H1 (cell line): ENCODE measurements at regions not wholly inside any gene's neighbourhood (a gene's known extent, or its start where the extent isn't known, plus 50 kb on each side); places are given as distances from the start of the nearest gene placed in this dataset.

Source experiments
- CTCF ChIA-PET: fragments of 300-600 bp; sonication (Branson Sonifier 250); formaldehyde crosslinking; loops from one replicate; lab custom pipeline; 2021; ENCODE audit not compliant: partially characterized antibody; lab: Charles Lee
- POLR2A ChIA-PET: fragments of 300-600 bp; sonication (Branson Sonifier 250); formaldehyde crosslinking; loops from one replicate; lab custom pipeline; 2021; ENCODE audit warnings: inconsistent platforms; ENCODE audit not compliant: partially characterized antibody; lab: Charles Lee
- DNase-seq, 2 experiments: peaks; one replicate each; pipeline versions ENCODE4 v3.0.0 to v3.0.0-alpha.2; 2010 to 2022; ENCODE audit warnings: low spot score in 2 of 2, low read depth in 1 of 2, mixed read lengths in 1 of 2
- FAIRE-seq: peaks from 2 replicates; lab custom pipeline; 2011; peaks lifted over from hg19 to GRCh38; lab: Jason Lieb, UNC
- H2AFZ ChIP-seq: 2 replicates; pipeline ENCODE4 v1.8.1; 2012; ENCODE audit warnings: low read length, inconsistent platforms
- H2AK5ac ChIP-seq: 2 replicates; pipeline ENCODE4 v1.6.1; 2013; ENCODE audit warnings: low read depth, low read length
- H2BK120ac ChIP-seq: replicated peaks from 2 replicates; pipeline ENCODE3; 2013; ENCODE audit warnings: low read depth, low read length, inconsistent platforms
- H2BK12ac ChIP-seq: 2 replicates; pipeline ENCODE4 v1.6.1; 2013; ENCODE audit warnings: low read depth, low read length
- H2BK15ac ChIP-seq: 2 replicates; pipeline ENCODE4 v1.6.1; 2013; ENCODE audit warnings: low read length
- H2BK20ac ChIP-seq: 2 replicates; pipeline ENCODE4 v1.6.1; 2013; ENCODE audit warnings: low read length
- H2BK5ac ChIP-seq: 2 replicates; pipeline ENCODE4 v1.6.1; 2013; ENCODE audit warnings: low read depth, low read length
- H3K14ac ChIP-seq: 2 replicates; pipeline ENCODE4 v1.6.1; 2013; ENCODE audit warnings: inconsistent platforms; ENCODE audit not compliant: insufficient read length
- H3K18ac ChIP-seq: 2 replicates; pipeline ENCODE4 v1.6.1; 2013; ENCODE audit warnings: low read length; ENCODE audit errors: extremely low read depth
- H3K23ac ChIP-seq: 2 replicates; pipeline ENCODE4 v1.6.1; 2013; ENCODE audit warnings: inconsistent platforms; ENCODE audit not compliant: insufficient read length
- H3K23me2 ChIP-seq: 2 replicates; pipeline ENCODE4 v1.6.1; 2013; ENCODE audit warnings: low read depth, low read length
- H3K27ac ChIP-seq: 2 replicates; pipeline ENCODE4 v1.6.1; 2011; ENCODE audit warnings: low read depth, low read length, inconsistent platforms
- H3K27me3 ChIP-seq, 4 experiments: replicated peaks in 1 of 4; 1 replicate in 1 of 4; 2 replicates in 3 of 4; pipeline versions ENCODE4 v1.6.1 to v1.8.1; 2011 to 2013; ENCODE audit warnings: low read length in 3 of 4, mild to moderate bottlenecking in 3 of 4, inconsistent platforms in 2 of 4, mixed read lengths in 2 of 4, moderate library complexity in 1 of 4; ENCODE audit not compliant: control insufficient read depth in 3 of 4, insufficient read depth in 3 of 4; ENCODE audit errors: extremely low read depth in 1 of 4
- H3K36me3 ChIP-seq, 4 experiments: 2 replicates each; pipeline versions ENCODE4 v1.6.1 to v1.8.1; 2011 to 2013; ENCODE audit warnings: mild to moderate bottlenecking in 4 of 4, low read length in 3 of 4, moderate library complexity in 2 of 4, control low read depth in 1 of 4, inconsistent platforms in 1 of 4; ENCODE audit not compliant: insufficient read depth in 4 of 4, control insufficient read depth in 2 of 4
- H3K4ac ChIP-seq: replicated peaks from 2 replicates; pipeline ENCODE3; 2013; ENCODE audit warnings: low read length, low read depth, mixed read lengths, inconsistent platforms; ENCODE audit not compliant: insufficient read length
- H3K4me1 ChIP-seq, 4 experiments: replicated peaks in 1 of 4; 1 replicate in 1 of 4; 2 replicates in 3 of 4; pipeline versions ENCODE4 v1.6.1 to v1.8.1; 2011 to 2013; ENCODE audit warnings: low read length in 3 of 4, inconsistent platforms in 2 of 4, mixed read lengths in 1 of 4; ENCODE audit not compliant: insufficient read depth in 4 of 4, control insufficient read depth in 3 of 4
- H3K4me2 ChIP-seq, 2 experiments: 2 replicates each; pipeline versions ENCODE4 v1.6.1 to v1.8.1; 2011 to 2013; ENCODE audit warnings: low read depth in 2 of 2, low read length in 2 of 2, control low read depth in 1 of 2, inconsistent platforms in 1 of 2, mild to moderate bottlenecking in 1 of 2; ENCODE audit not compliant: insufficient read depth in 1 of 2
- H3K4me3 ChIP-seq, 4 experiments: fragments of 200-600, 300-600 bp in 1 of 4; sonication (generic), shearing (Covaris generic), sonication (Bioruptor Twin) in 1 of 4; 2 replicates each; pipeline versions ENCODE4 v1.5.1 to v1.8.1; 2011 to 2016; ENCODE audit warnings: low read length in 4 of 4, low read depth in 3 of 4, control low read depth in 2 of 4, inconsistent platforms in 2 of 4, mild to moderate bottlenecking in 2 of 4, mixed read lengths in 1 of 4, moderate library complexity in 1 of 4; ENCODE audit not compliant: insufficient read depth in 2 of 4; ENCODE audit errors: extremely low read depth in 1 of 4
- H3K56ac ChIP-seq: replicated peaks from 2 replicates; pipeline ENCODE3; 2013; ENCODE audit warnings: low read depth, mild to moderate bottlenecking, mixed read lengths, low read length, inconsistent platforms; ENCODE audit not compliant: insufficient read length
- H3K79me1 ChIP-seq: 2 replicates; pipeline ENCODE4 v1.6.1; 2013; ENCODE audit warnings: low read depth, low read length, control low read depth
- H3K79me2 ChIP-seq, 2 experiments: 2 replicates each; pipeline versions ENCODE4 v1.6.1 to v1.8.1; 2012 to 2013; ENCODE audit warnings: low read length in 2 of 2, mild to moderate bottlenecking in 2 of 2, inconsistent platforms in 1 of 2; ENCODE audit not compliant: insufficient read depth in 2 of 2, control insufficient read depth in 1 of 2
- H3K9ac ChIP-seq, 4 experiments: replicated peaks in 1 of 4; 1 replicate in 1 of 4; 2 replicates in 3 of 4; pipeline versions ENCODE4 v1.6.1 to v1.8.1; 2011 to 2013; ENCODE audit warnings: low read depth in 3 of 4, low read length in 3 of 4, control low read depth in 2 of 4, mild to moderate bottlenecking in 2 of 4, moderate library complexity in 2 of 4, inconsistent platforms in 1 of 4; ENCODE audit errors: extremely low read depth in 1 of 4
- H3K9me3 ChIP-seq, 2 experiments: 2 replicates each; pipeline versions ENCODE4 v1.6.1 to v1.8.1; 2012 to 2013; ENCODE audit warnings: mild to moderate bottlenecking in 2 of 2, moderate library complexity in 2 of 2, control low read depth in 1 of 2, inconsistent platforms in 1 of 2, low read depth in 1 of 2, low read length in 1 of 2, mixed read lengths in 1 of 2; ENCODE audit not compliant: insufficient read depth in 2 of 2
- H4K20me1 ChIP-seq, 2 experiments: replicated peaks in 1 of 2; 2 replicates each; pipeline versions ENCODE3 to v1.8.1; 2011 to 2013; ENCODE audit warnings: inconsistent platforms in 2 of 2, low read length in 2 of 2, mild to moderate bottlenecking in 1 of 2; ENCODE audit not compliant: insufficient read depth in 2 of 2, control insufficient read depth in 1 of 2
- H4K5ac ChIP-seq: 2 replicates; pipeline ENCODE4 v1.6.1; 2013; ENCODE audit warnings: low read length, low read depth, mixed read lengths, inconsistent platforms; ENCODE audit not compliant: insufficient read length
- H4K8ac ChIP-seq: 2 replicates; pipeline ENCODE4 v1.8.0; 2013; ENCODE audit warnings: mild to moderate bottlenecking, moderate library complexity, low read length, inconsistent platforms; ENCODE audit not compliant: insufficient read depth; ENCODE audit errors: extremely low read depth
- H4K91ac ChIP-seq: replicated peaks from 2 replicates; pipeline ENCODE3; 2013; ENCODE audit warnings: low read length, mixed read lengths, inconsistent platforms; ENCODE audit not compliant: insufficient read length
- BACH1 ChIP-seq: IDR thresholded peaks from 2 replicates; pipeline ENCODE4 v1.6.1; 2012; ENCODE audit warnings: low read length, improper control_type of control experiment
- CEBPB ChIP-seq: IDR thresholded peaks from 2 replicates; pipeline ENCODE4 v1.6.1; 2012; ENCODE audit warnings: low read depth, low read length
- JUN ChIP-seq: IDR thresholded peaks from 2 replicates; pipeline ENCODE4 v1.6.1; 2011; ENCODE audit warnings: low read depth, mild to moderate bottlenecking, improper control_type of control experiment, low read length
- TCF12 ChIP-seq: IDR thresholded peaks from 2 replicates; pipeline ENCODE4 v1.6.1; 2011; ENCODE audit warnings: low read depth, mild to moderate bottlenecking, low read length
- WGBS, 2 experiments: shearing (Covaris generic) in 1 of 2; methylation state at CpG; one replicate each; pipeline versions ENCODE4 v1.1.6 to v1.1.7; 2013 to 2015; ENCODE audit warnings: low lambda C conversion rate in 2 of 2, mixed read lengths in 2 of 2, inconsistent platforms in 1 of 2, low coverage in 1 of 2, missing lambda C conversion rate in 1 of 2; ENCODE audit not compliant: insufficient replicate concordance in 2 of 2, insufficient coverage in 1 of 2, insufficient read length in 1 of 2; ENCODE audit errors: extremely low coverage in 1 of 2, missing lambda C conversion rate in 1 of 2; 5-methylcytosine and 5-hydroxymethylcytosine counted together
- TF ChIP-seq, protein P1 (sequence below), 3 experiments: IDR thresholded peaks; 1 replicate in 2 of 3; 2 replicates in 1 of 3; pipeline versions ENCODE4 v1.5.1 to v1.6.1; 2011; ENCODE audit warnings: low read length in 3 of 3, mild to moderate bottlenecking in 3 of 3, inconsistent platforms in 2 of 3, low read depth in 1 of 3, moderate library complexity in 1 of 3; ENCODE audit not compliant: insufficient read depth in 1 of 3; ENCODE audit errors: control extremely low read depth in 1 of 3

DNA sequence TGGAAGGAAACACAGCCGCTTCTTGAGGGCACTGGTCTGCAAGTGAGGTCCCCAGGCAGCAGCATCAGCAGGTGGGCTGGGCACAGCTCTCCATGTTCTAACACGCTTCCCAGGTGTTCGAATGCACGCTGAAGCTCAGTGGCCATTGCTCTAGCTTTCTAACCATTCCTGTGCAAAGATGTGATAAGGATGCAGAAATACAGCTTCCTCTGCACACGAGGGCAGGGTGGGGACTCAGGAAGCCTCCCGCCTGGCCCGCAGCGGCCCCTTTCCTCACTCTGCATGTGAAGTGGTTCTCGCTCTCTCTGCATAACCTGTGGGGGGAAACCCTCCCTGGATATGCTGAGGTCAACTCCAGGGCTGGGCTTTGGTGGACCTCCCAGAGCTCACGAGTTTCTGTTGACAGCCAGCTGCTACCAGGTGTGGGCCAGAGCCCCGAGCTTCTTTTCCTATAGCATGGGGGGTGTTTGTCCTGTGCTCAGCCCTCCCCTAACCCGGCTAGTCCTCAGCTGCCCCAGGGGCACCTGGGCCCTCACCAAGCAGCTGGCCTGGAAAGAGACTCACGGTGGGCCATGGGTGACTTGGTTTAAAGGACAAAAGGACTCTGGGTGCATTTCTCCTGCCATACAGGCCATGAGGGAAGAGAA, 168.2 kb downstream of the TEX29 start:
- Histone ChIP-seq H3K4me2 (no peak overlapping the region), H4K91ac (no peak overlapping the region), H2AK5ac (no peak overlapping the region), H3K27ac (no peak overlapping the region), H2BK12ac (no peak overlapping the region), H3K79me2 (no peaks in the 10 kb centered on the region), H2BK120ac (no peak overlapping the region), H3K14ac (no peak overlapping the region), H3K27me3 (no peaks in the 10 kb centered on the region; a peak in 1 of 7 replicates), H3K23ac (no peak overlapping the region), H2BK20ac (no peak overlapping the region), H3K9ac (no peak overlapping the region), H4K20me1 (no peaks in the 10 kb centered on the region), H4K5ac (no peak overlapping the region), H3K9me3 (peaks cover 19 to 22% of the 10 kb centered on the region in 2 experiments), H3K4me1 (0 out of 7 replicates have a peak, but pooled peaks cover 0 to 6% (median 0%) of the 10 kb centered on the region in 4 experiments), H4K8ac (no peak overlapping the region), H2AFZ (no peak overlapping the region), H3K4ac (no peak overlapping the region), H3K4me3 (no peak overlapping the region), H3K79me1 (no peaks in the 10 kb centered on the region; the same call in 1 of the 2 replicates), H2BK5ac (no peak overlapping the region), H2BK15ac (no peak overlapping the region), H3K56ac (no peak overlapping the region), H3K36me3 (no peaks in the 10 kb centered on the region), H3K23me2 (no peaks in the 10 kb centered on the region; the same call in 1 of the 2 replicates), H3K18ac (no peak overlapping the region)
- FAIRE-seq (no peak), DNase-seq (no peak)
- WGBS, 2 experiments: 92% methylated on average over 10 of the region's 13 CpGs; no CpG with 5 or more reads in 1 of the 2 experiments
- TF ChIP-seq TCF12 (no peak), CEBPB (no peak), BACH1 (no peak), JUN (no peak)
- TF ChIP-seq, protein P1, sequence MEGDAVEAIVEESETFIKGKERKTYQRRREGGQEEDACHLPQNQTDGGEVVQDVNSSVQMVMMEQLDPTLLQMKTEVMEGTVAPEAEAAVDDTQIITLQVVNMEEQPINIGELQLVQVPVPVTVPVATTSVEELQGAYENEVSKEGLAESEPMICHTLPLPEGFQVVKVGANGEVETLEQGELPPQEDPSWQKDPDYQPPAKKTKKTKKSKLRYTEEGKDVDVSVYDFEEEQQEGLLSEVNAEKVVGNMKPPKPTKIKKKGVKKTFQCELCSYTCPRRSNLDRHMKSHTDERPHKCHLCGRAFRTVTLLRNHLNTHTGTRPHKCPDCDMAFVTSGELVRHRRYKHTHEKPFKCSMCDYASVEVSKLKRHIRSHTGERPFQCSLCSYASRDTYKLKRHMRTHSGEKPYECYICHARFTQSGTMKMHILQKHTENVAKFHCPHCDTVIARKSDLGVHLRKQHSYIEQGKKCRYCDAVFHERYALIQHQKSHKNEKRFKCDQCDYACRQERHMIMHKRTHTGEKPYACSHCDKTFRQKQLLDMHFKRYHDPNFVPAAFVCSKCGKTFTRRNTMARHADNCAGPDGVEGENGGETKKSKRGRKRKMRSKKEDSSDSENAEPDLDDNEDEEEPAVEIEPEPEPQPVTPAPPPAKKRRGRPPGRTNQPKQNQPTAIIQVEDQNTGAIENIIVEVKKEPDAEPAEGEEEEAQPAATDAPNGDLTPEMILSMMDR (IDR thresholded peaks at IDR 0.05; ENCODE audit: control extremely low read depth in 1 of 3, insufficient read depth in 1 of 3, low read depth in 1 of 3, low read length in 3 of 3): no peak
- CTCF ChIA-PET: interaction anchor here (0.6 to 4.3 kb wide), 6 partner anchors 12 to 1080 kb away, joined by 3 to 20 read pairs (median 5); no protein-coding TSS in a partner anchor
- POLR2A ChIA-PET: no interaction called here
